CD8-positive, alpha-beta memory T cell (primary cell): ENCODE measurements at regions not wholly inside any gene's neighbourhood (a gene's known extent, or its start where the extent isn't known, plus 50 kb on each side); places are given as distances from the start of the nearest gene placed in this dataset.

Source experiments
- CTCF ChIA-PET: fragments of 350-600 bp; sonication (Branson Sonifier 250); formaldehyde crosslinking; loops from one replicate; lab custom pipeline; 2021; ENCODE audit warnings: antibody characterized with exemption; lab: Charles Lee
- POLR2A ChIA-PET: fragments of 350-600 bp; sonication (Branson Sonifier 250); formaldehyde crosslinking; loops from one replicate; lab custom pipeline; 2021; ENCODE audit warnings: antibody characterized with exemption; lab: Charles Lee
- DNase-seq, 5 donors: peaks; one replicate each; pipeline versions ENCODE4 v3.0.0 to v3.0.0-alpha.2; 2020 to 2022; ENCODE audit warnings: mixed read lengths in 1 of 5
- H3K27ac ChIP-seq: one replicate; pipeline ENCODE4 v1.7.0; 2013; ENCODE audit warnings: low read depth, mild to moderate bottlenecking, low read length, moderate library complexity
- H3K27me3 ChIP-seq: 2 replicates; pipeline ENCODE4 v1.7.0; 2013; ENCODE audit warnings: low read length, mild to moderate bottlenecking; ENCODE audit not compliant: insufficient read depth, poor library complexity, severe bottlenecking
- H3K36me3 ChIP-seq: 2 replicates; pipeline ENCODE4 v1.7.0; 2013; ENCODE audit warnings: mild to moderate bottlenecking, low read length, moderate library complexity; ENCODE audit not compliant: insufficient read depth
- H3K4me1 ChIP-seq: 2 replicates; pipeline ENCODE4 v1.7.0; 2013; ENCODE audit warnings: mild to moderate bottlenecking, low read length, moderate library complexity; ENCODE audit not compliant: insufficient read depth
- H3K4me3 ChIP-seq: 2 replicates; pipeline ENCODE4 v1.7.0; 2013; ENCODE audit warnings: mild to moderate bottlenecking, low read length
- H3K9me3 ChIP-seq: 2 replicates; pipeline ENCODE4 v1.7.0; 2013; ENCODE audit warnings: mild to moderate bottlenecking, low read length
- H3K27ac Mint-ChIP-seq, 8 donors: one replicate each; pipeline ENCODE4 v1.8.0; 2020 to 2021; ENCODE audit warnings: mixed read lengths in 8 of 8, mild to moderate bottlenecking in 6 of 8, inconsistent platforms in 3 of 8, moderate library complexity in 3 of 8
- H3K27me3 Mint-ChIP-seq, 2 donors: one replicate each; pipeline ENCODE4 v1.8.0; 2020 to 2021; ENCODE audit warnings: mixed read lengths in 2 of 2, mild to moderate bottlenecking in 1 of 2, moderate library complexity in 1 of 2
- H3K36me3 Mint-ChIP-seq, 3 donors: one replicate each; pipeline ENCODE4 v1.8.0; 2020 to 2021; ENCODE audit warnings: mixed read lengths in 3 of 3, inconsistent platforms in 1 of 3, mild to moderate bottlenecking in 1 of 3
- H3K4me1 Mint-ChIP-seq, 3 donors: one replicate each; pipeline ENCODE4 v1.8.0; 2020 to 2021; ENCODE audit warnings: mixed read lengths in 3 of 3, inconsistent platforms in 1 of 3, mild to moderate bottlenecking in 1 of 3
- H3K4me3 Mint-ChIP-seq, 7 donors: one replicate each; pipeline ENCODE4 v1.8.0; 2020 to 2021; ENCODE audit warnings: mixed read lengths in 7 of 7, mild to moderate bottlenecking in 6 of 7, moderate library complexity in 4 of 7, inconsistent platforms in 2 of 7
- H3K9me3 Mint-ChIP-seq, 5 donors: one replicate each; pipeline ENCODE4 v1.8.0; 2020 to 2022; ENCODE audit warnings: mixed read lengths in 5 of 5, mild to moderate bottlenecking in 3 of 5, moderate library complexity in 2 of 5, inconsistent platforms in 1 of 5

- Histone ChIP-seq H3K27ac (no peak overlapping the region), H3K4me1 (no peaks in the 10 kb centered on the region), H3K36me3 (no peaks in the 10 kb centered on the region), H3K27me3 (no peaks in the 10 kb centered on the region), H3K9me3 (no peaks in the 10 kb centered on the region), H3K4me3 (no peak overlapping the region)
- CTCF ChIA-PET: interaction anchor here (1.1 kb wide), 1 partner anchor 18 kb away, joined by 4 read pairs; no protein-coding TSS in a partner anchor
- H3K27ac Mint-ChIP-seq: no peak overlapping the region
- H3K4me1 Mint-ChIP-seq: peaks cover 0 to 3% (median 0%) of the 10 kb centered on the region in 3 donors
- no peaks in the 10 kb centered on the region for H3K36me3 Mint-ChIP-seq
- H3K9me3 Mint-ChIP-seq: no peaks in the 10 kb centered on the region
- H3K4me3 Mint-ChIP-seq: no peak overlapping the region
- DNase-seq: no peak
- peaks cover 0 to 3% of the 10 kb centered on the region in 2 donors for H3K27me3 Mint-ChIP-seq
- POLR2A ChIA-PET: no interaction called here
These were observed 307.7 kb downstream of the TNS1 start for GRCh38 chr2:217695033-217695520.

GRCh38 chr2:217694291-217694690 is 308.5 kb downstream of the TNS1 start:
- no peaks in the 10 kb centered on the region for H3K36me3 ChIP-seq
- H3K27me3 ChIP-seq: no peaks in the 10 kb centered on the region
- H3K4me3 ChIP-seq: no peak overlapping the region
- Mint-ChIP-seq H3K4me3 (no peak overlapping the region), H3K27ac (no peak overlapping the region), H3K27me3 (peaks cover 0 to 3% of the 10 kb centered on the region in 2 donors), H3K36me3 (no peaks in the 10 kb centered on the region), H3K4me1 (peaks cover 0 to 3% (median 0%) of the 10 kb centered on the region in 3 donors), H3K9me3 (no peaks in the 10 kb centered on the region)
- no peaks in the 10 kb centered on the region for H3K4me1 ChIP-seq
- CTCF ChIA-PET: interaction anchor here (1.2 kb wide), 1 partner anchor 1012 kb away, joined by 3 read pairs; no protein-coding TSS in a partner anchor
- H3K27ac ChIP-seq: no peak overlapping the region
- H3K9me3 ChIP-seq: no peaks in the 10 kb centered on the region
- no peak for DNase-seq
- POLR2A ChIA-PET: no interaction called here

GRCh38 chr2:217693363-217693762 is 309.4 kb downstream of the TNS1 start:
- no peak overlapping the region for H3K27ac Mint-ChIP-seq
- H3K36me3 Mint-ChIP-seq: no peaks in the 10 kb centered on the region
- peaks cover 0 to 3% (median 0%) of the 10 kb centered on the region in 3 donors for H3K4me1 Mint-ChIP-seq
- Histone ChIP-seq H3K9me3 (no peaks in the 10 kb centered on the region), H3K4me3 (no peak overlapping the region), H3K27ac (no peak overlapping the region), H3K4me1 (no peaks in the 10 kb centered on the region), H3K27me3 (no peaks in the 10 kb centered on the region), H3K36me3 (no peaks in the 10 kb centered on the region)
- DNase-seq: no peak
- no peak overlapping the region for H3K4me3 Mint-ChIP-seq
- ChIA-PET CTCF (interaction anchor here (1.2 kb wide), 1 partner anchor 1011 kb away, joined by 3 read pairs; no protein-coding TSS in a partner anchor), POLR2A (no interaction called here)
- peaks cover 0 to 3% of the 10 kb centered on the region in 2 donors for H3K27me3 Mint-ChIP-seq
- H3K9me3 Mint-ChIP-seq: no peaks in the 10 kb centered on the region

DNA sequence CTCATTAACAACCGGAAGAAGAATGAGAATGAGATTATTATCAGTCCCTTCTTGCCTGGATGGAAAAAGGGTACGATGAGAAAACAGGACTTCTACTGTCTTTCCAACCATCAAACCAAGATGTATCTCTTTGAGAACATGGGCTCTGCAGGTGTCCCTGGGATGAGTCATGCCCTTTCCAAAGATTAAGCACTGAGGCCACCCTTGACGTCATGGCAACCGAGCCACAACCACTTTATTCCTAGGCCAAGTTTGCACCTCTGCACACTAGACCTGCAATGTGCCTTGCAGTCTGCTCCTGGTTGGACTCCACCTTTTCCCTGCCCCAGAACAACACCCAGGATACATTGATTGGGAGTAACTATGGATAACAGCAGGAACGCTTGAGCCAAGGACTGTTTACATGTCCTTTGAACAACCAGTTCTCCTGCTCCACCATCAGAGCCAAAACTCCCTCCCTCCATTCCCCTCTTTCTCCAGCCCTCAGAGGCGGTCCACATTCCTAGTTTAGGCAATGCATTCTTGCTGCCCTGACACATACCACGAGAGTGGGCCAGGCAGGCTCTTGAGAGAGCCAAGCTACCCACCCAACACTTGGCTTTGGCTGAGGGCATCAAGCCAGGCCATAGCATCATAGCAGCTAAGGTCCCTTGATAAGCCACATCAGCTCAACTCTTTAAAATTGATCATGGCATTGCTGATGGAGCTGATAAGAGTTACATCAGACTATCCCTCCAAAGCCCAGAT is 310.7 kb downstream of the TNS1 start:
- Histone ChIP-seq H3K9me3 (no peaks in the 10 kb centered on the region), H3K27ac (no peak overlapping the region), H3K27me3 (no peaks in the 10 kb centered on the region), H3K4me1 (no peaks in the 10 kb centered on the region), H3K4me3 (no peak overlapping the region), H3K36me3 (no peaks in the 10 kb centered on the region)
- CTCF ChIA-PET: no interaction called here
- peaks cover 3 to 5% of the 10 kb centered on the region in 2 donors for H3K27me3 Mint-ChIP-seq
- H3K4me3 Mint-ChIP-seq: no peak overlapping the region
- no peaks in the 10 kb centered on the region for H3K9me3 Mint-ChIP-seq
- H3K4me1 Mint-ChIP-seq: peaks cover 0 to 3% (median 0%) of the 10 kb centered on the region in 3 donors
- DNase-seq: no peak
- POLR2A ChIA-PET: no interaction called here
- H3K36me3 Mint-ChIP-seq: no peaks in the 10 kb centered on the region
- H3K27ac Mint-ChIP-seq: no peak overlapping the region

DNA sequence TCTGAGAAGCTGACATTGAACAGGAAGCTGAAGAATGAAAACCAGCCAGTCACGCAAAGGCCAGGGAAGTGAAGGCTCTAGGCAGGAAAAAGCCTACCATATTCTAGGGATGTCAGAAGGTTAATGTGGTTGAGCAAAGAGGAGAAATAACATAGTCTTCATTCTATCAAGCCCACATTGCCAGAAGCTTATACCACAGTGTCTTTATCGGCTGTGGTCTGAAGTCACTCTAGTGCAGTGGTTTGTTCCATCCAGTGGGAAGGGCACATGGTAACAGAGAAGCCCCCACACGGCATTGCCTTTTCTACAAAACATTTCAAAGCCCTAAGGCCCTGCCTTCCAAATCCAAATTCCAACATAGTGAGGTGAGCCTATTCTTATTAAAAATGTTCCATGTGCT is 311.3 kb downstream of the TNS1 start:
- Histone ChIP-seq H3K36me3 (no peaks in the 10 kb centered on the region), H3K27me3 (no peaks in the 10 kb centered on the region), H3K9me3 (no peaks in the 10 kb centered on the region), H3K27ac (no peak overlapping the region), H3K4me1 (no peaks in the 10 kb centered on the region), H3K4me3 (no peak overlapping the region)
- Mint-ChIP-seq H3K4me3 (no peak overlapping the region), H3K9me3 (no peaks in the 10 kb centered on the region), H3K36me3 (no peaks in the 10 kb centered on the region), H3K27me3 (peaks cover 3 to 5% of the 10 kb centered on the region in 2 donors), H3K4me1 (peaks cover 0 to 3% (median 0%) of the 10 kb centered on the region in 3 donors), H3K27ac (no peak overlapping the region)
- ChIA-PET POLR2A (no interaction called here), CTCF (no interaction called here)
- no peak for DNase-seq

GRCh38 chr2:217689053-217689452 is 313.7 kb downstream of the TNS1 start:
- Histone ChIP-seq H3K4me3 (no peak overlapping the region), H3K27ac (no peak overlapping the region), H3K9me3 (no peaks in the 10 kb centered on the region), H3K27me3 (no peaks in the 10 kb centered on the region), H3K4me1 (no peaks in the 10 kb centered on the region), H3K36me3 (no peaks in the 10 kb centered on the region)
- ChIA-PET CTCF (no interaction called here), POLR2A (no interaction called here)
- DNase-seq: no peak
- no peaks in the 10 kb centered on the region for H3K9me3 Mint-ChIP-seq
- no peaks in the 10 kb centered on the region for H3K36me3 Mint-ChIP-seq
- H3K4me1 Mint-ChIP-seq: no peaks in the 10 kb centered on the region
- peaks cover 3 to 5% of the 10 kb centered on the region in 2 donors for H3K27me3 Mint-ChIP-seq
- no peak overlapping the region for H3K27ac Mint-ChIP-seq
- H3K4me3 Mint-ChIP-seq: no peak overlapping the region

- H3K4me3 ChIP-seq: no peak overlapping the region
- Mint-ChIP-seq H3K36me3 (peaks cover 0 to 1% (median 0%) of the 10 kb centered on the region in 3 donors), H3K9me3 (no peaks in the 10 kb centered on the region), H3K4me3 (no peak overlapping the region), H3K4me1 (no peaks in the 10 kb centered on the region), H3K27ac (no peak overlapping the region), H3K27me3 (peaks cover 3 to 5% of the 10 kb centered on the region in 2 donors)
- no peaks in the 10 kb centered on the region for H3K27me3 ChIP-seq
- ChIA-PET CTCF (interaction anchor here (0.5 kb wide), 1 partner anchor 67 kb away, joined by 3 read pairs; no protein-coding TSS in a partner anchor), POLR2A (no interaction called here)
- H3K36me3 ChIP-seq: no peaks in the 10 kb centered on the region
- no peak overlapping the region for H3K27ac ChIP-seq
- no peaks in the 10 kb centered on the region for H3K4me1 ChIP-seq
- H3K9me3 ChIP-seq: no peaks in the 10 kb centered on the region
- no peak for DNase-seq
These were observed 314.3 kb downstream of the TNS1 start for GRCh38 chr2:217688494-217688893.

GRCh38 chr2:217687771-217688170 is 315.0 kb downstream of the TNS1 start:
- H3K36me3 ChIP-seq: no peaks in the 10 kb centered on the region
- no peaks in the 10 kb centered on the region for H3K27me3 ChIP-seq
- Mint-ChIP-seq H3K4me1 (no peaks in the 10 kb centered on the region), H3K27ac (no peak overlapping the region), H3K27me3 (peaks cover 3 to 5% of the 10 kb centered on the region in 2 donors), H3K4me3 (no peak overlapping the region), H3K9me3 (no peaks in the 10 kb centered on the region), H3K36me3 (peaks cover 0 to 2% (median 0%) of the 10 kb centered on the region in 3 donors)
- ChIA-PET POLR2A (no interaction called here), CTCF (no interaction called here)
- no peaks in the 10 kb centered on the region for H3K9me3 ChIP-seq
- no peaks in the 10 kb centered on the region for H3K4me1 ChIP-seq
- H3K27ac ChIP-seq: no peak overlapping the region
- no peak for DNase-seq
- H3K4me3 ChIP-seq: no peak overlapping the region
